HepG2 (cell line): ENCODE measurements at regions not wholly inside any gene's neighbourhood (a gene's known extent, or its start where the extent isn't known, plus 50 kb on each side); places are given as distances from the start of the nearest gene placed in this dataset.

ENCODE experiments used
- ATAC-seq: fragments of 200-7000 bp; cut with Tn5 transposase; 3 replicates; pipeline ENCODE4 v1.9.1; 2020; ENCODE audit warnings: mild to moderate bottlenecking, moderate library complexity
- BruUV-seq: library from RNA; stranded (reverse); fragments of 400-500 nt; replicated peaks from 2 replicates; lab custom pipeline; 2021; lab: Mats Ljungman, UMichigan
- CTCF ChIA-PET: fragments of 300-600 bp; formaldehyde crosslinking; extraction: SDS; loops from one replicate; lab custom pipeline; 2021; ENCODE audit warnings: low total read pairs, inconsistent platforms, low intra/inter-chr PET ratio; lab: Yijun Ruan, JAX
- POLR2A ChIA-PET: fragments of 350-600 bp; sonication (Branson Sonifier 250); formaldehyde crosslinking; loops from one replicate; lab custom pipeline; 2020; ENCODE audit warnings: antibody characterized with exemption, inconsistent platforms; lab: Yijun Ruan, JAX
- DNase-seq: peaks from one replicate; pipeline ENCODE4 v3.0.0-alpha.2; 2015; ENCODE audit warnings: low spot score
- FAIRE-seq: peaks from 3 replicates; lab custom pipeline; 2011; peaks lifted over from hg19 to GRCh38; lab: Jason Lieb, UNC
- H2AFZ ChIP-seq: one replicate; pipeline ENCODE4 v1.6.1; 2011; ENCODE audit warnings: low read length, inconsistent platforms
- H3K27ac ChIP-seq: fragments of 300-600 bp; 3 replicates; pipeline ENCODE4 v1.8.0; 2011; ENCODE audit warnings: mixed run types, mild to moderate bottlenecking, mixed read lengths, low read length, inconsistent platforms; ENCODE audit not compliant: insufficient read depth; ENCODE audit errors: extremely low read length
- H3K27me3 ChIP-seq, 2 experiments: fragments of 200-600 bp in 1 of 2; 2 replicates in 1 of 2; 3 replicates in 1 of 2; pipeline versions ENCODE4 v1.6.0 to v1.8.0; 2011; ENCODE audit warnings: low read length in 2 of 2, mild to moderate bottlenecking in 2 of 2, moderate library complexity in 2 of 2, inconsistent platforms in 1 of 2; ENCODE audit not compliant: insufficient read depth in 2 of 2, control insufficient read depth in 1 of 2
- H3K36me3 ChIP-seq, 2 experiments: fragments of 200-600 bp in 1 of 2; replicated peaks in 1 of 2; 2 replicates in 1 of 2; 3 replicates in 1 of 2; pipeline versions ENCODE4 v1.5.1 to v1.8.0; 2011; ENCODE audit warnings: low read length in 2 of 2, inconsistent platforms in 1 of 2; ENCODE audit not compliant: insufficient read depth in 2 of 2, control insufficient read depth in 1 of 2
- H3K4me1 ChIP-seq: 2 replicates; pipeline ENCODE4 v1.5.1; 2012; ENCODE audit warnings: low read length, inconsistent platforms; ENCODE audit not compliant: insufficient read depth
- H3K4me2 ChIP-seq: 2 replicates; pipeline ENCODE4 v1.6.0; 2011; ENCODE audit warnings: low read depth, low read length, inconsistent platforms
- H3K4me3 ChIP-seq, 3 experiments: fragments of 200-600 bp in 1 of 3; sonication (generic), shearing (Covaris generic) in 1 of 3; replicated peaks in 1 of 3; 2 replicates each; pipeline ENCODE4 v1.5.1; 2011 to 2016; ENCODE audit warnings: low read length in 3 of 3, inconsistent platforms in 2 of 3, low read depth in 2 of 3, mild to moderate bottlenecking in 2 of 3, control low read depth in 1 of 3, mixed read lengths in 1 of 3; ENCODE audit not compliant: insufficient read depth in 1 of 3
- H3K79me2 ChIP-seq: one replicate; pipeline ENCODE4 v1.6.1; 2011; ENCODE audit warnings: low read length, inconsistent platforms; ENCODE audit not compliant: insufficient read depth
- H3K9ac ChIP-seq: 2 replicates; pipeline ENCODE4 v1.6.0; 2011; ENCODE audit warnings: mild to moderate bottlenecking, low read depth, low read length, inconsistent platforms; ENCODE audit not compliant: insufficient read depth
- H3K9me3 ChIP-seq: 2 replicates; pipeline ENCODE4 v1.5.1; 2012; ENCODE audit warnings: mild to moderate bottlenecking, low read length
- H4K20me1 ChIP-seq: 2 replicates; pipeline ENCODE4 v1.6.0; 2011; ENCODE audit warnings: inconsistent platforms, mild to moderate bottlenecking, low read length, moderate library complexity; ENCODE audit not compliant: insufficient read depth
- ERF ChIP-seq: IDR thresholded peaks from 2 replicates; pipeline ENCODE4 v1.6.1; 2018; ENCODE audit warnings: missing biosample characterization, missing genetic modification reagents
- HNRNPH1 ChIP-seq: fragments of 200-400 bp; formaldehyde crosslinking; optimal IDR thresholded peaks from 2 replicates; pipeline ENCODE3; 2017; ENCODE audit warnings: mild to moderate bottlenecking, low read depth, low read length
- KLF13 ChIP-seq: sonication (generic); formaldehyde crosslinking; IDR thresholded peaks from 2 replicates; pipeline ENCODE4 v1.4.0; 2020; ENCODE audit warnings: mild to moderate bottlenecking, missing genetic modification reagents
- MXD4 ChIP-seq: IDR thresholded peaks from 2 replicates; pipeline ENCODE4 v1.6.1; 2016; ENCODE audit warnings: mild to moderate bottlenecking, missing biosample characterization, missing genetic modification reagents
- NFKBIZ ChIP-seq: IDR thresholded peaks from 2 replicates; pipeline ENCODE4 v1.6.1; 2018; ENCODE audit warnings: missing genetic modification reagents, missing compliant biosample characterization
- SNAPC2 ChIP-seq: sonication (generic); formaldehyde crosslinking; IDR thresholded peaks from 2 replicates; pipeline ENCODE4 v1.8.1; 2022; ENCODE audit warnings: mild to moderate bottlenecking, missing genetic modification reagents
- SSRP1 ChIP-seq: IDR thresholded peaks from 2 replicates; pipeline ENCODE4 v1.6.1; 2016; ENCODE audit warnings: control low read depth
- ZNF33A ChIP-seq: sonication (generic); formaldehyde crosslinking; IDR thresholded peaks from 2 replicates; pipeline ENCODE4 v1.5.1; 2020; ENCODE audit warnings: missing genetic modification reagents, mild to moderate bottlenecking, moderate library complexity, borderline replicate concordance
- ZNF557 ChIP-seq: sonication (generic); formaldehyde crosslinking; IDR thresholded peaks from 2 replicates; pipeline ENCODE4 v1.4.0; 2020; ENCODE audit warnings: missing genetic modification reagents
- ZNF660 ChIP-seq: sonication (generic); formaldehyde crosslinking; IDR thresholded peaks from 2 replicates; pipeline ENCODE4 v1.5.1; 2020; ENCODE audit warnings: mild to moderate bottlenecking, low read depth, missing genetic modification reagents, borderline replicate concordance
- ZNF7 ChIP-seq: IDR thresholded peaks from 2 replicates; pipeline ENCODE4 v1.6.1; 2016; ENCODE audit warnings: missing biosample characterization, missing genetic modification reagents
- ZSCAN29 ChIP-seq: sonication (generic); formaldehyde crosslinking; conservative IDR thresholded peaks from 2 replicates; pipeline ENCODE4 v1.4.0; 2020; ENCODE audit warnings: mild to moderate bottlenecking, missing genetic modification reagents
- WGBS: methylation state at CpG from one replicate; pipeline ENCODE4 v1.1.6; 2017; ENCODE audit warnings: low lambda C conversion rate; 5-methylcytosine and 5-hydroxymethylcytosine counted together
- in situ Hi-C: cut with HindIII; loops from 2 replicates; pipeline ENCODE4 v1.10.0; 2017; ENCODE audit warnings: low pct_unique_long_range_greater_than_20kb; ENCODE audit not compliant: extremely low pct_ligation_motif_present
- intact Hi-C: fragments of 100-400 bp; cut with micrococcal nuclease; formaldehyde crosslinking; loops from one replicate; pipeline ENCODE4 v1.10.0; 2022; ENCODE audit not compliant: unreplicated experiment
- TF ChIP-seq, protein P1 (sequence below): sonication (generic); formaldehyde crosslinking; IDR thresholded peaks from 2 replicates; pipeline ENCODE4 v1.9.0; 2021; ENCODE audit warnings: missing genetic modification reagents, borderline replicate concordance
- TF ChIP-seq, protein P2 (sequence below): sonication (generic); formaldehyde crosslinking; IDR thresholded peaks from 2 replicates; pipeline ENCODE4 v1.4.0; 2020; ENCODE audit warnings: missing genetic modification reagents
- TF ChIP-seq, protein P3 (sequence below): sonication (generic); formaldehyde crosslinking; conservative IDR thresholded peaks from 2 replicates; pipeline ENCODE4 v1.8.0; 2022; ENCODE audit warnings: missing genetic modification reagents
- TF ChIP-seq, protein P4 (sequence below): IDR thresholded peaks from 2 replicates; pipeline ENCODE4 v1.6.1; 2016
- TF ChIP-seq, protein P5 (sequence below): sonication (generic); formaldehyde crosslinking; IDR thresholded peaks from 2 replicates; pipeline ENCODE4 v1.8.0; 2022; ENCODE audit warnings: mild to moderate bottlenecking, missing genetic modification reagents

DNA sequence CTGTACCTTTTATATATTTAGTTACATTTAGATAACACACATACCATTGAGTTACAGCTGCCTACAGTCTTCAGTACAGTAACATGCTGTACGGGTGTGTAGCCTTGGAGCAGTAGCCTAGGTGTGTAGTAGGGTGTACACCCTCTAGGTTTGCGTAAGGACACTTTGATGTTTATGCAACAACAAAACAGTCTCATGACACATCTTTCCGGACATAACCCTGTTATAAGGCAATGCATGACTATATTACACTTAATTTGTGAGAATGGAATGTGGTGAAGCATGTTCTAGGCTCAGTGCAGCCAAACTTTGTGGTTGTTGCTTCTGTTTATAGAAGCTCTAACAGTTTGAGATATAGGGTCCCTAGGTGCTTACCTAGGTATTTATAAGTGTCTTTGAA is 65.4 kb downstream of the SPRY1 start (continued):
- TF ChIP-seq ZNF557 (CRISPR knock-in tag) = no peak
- TF ChIP-seq KLF13 (CRISPR knock-in tag) = no peak
- TF ChIP-seq, protein P1, sequence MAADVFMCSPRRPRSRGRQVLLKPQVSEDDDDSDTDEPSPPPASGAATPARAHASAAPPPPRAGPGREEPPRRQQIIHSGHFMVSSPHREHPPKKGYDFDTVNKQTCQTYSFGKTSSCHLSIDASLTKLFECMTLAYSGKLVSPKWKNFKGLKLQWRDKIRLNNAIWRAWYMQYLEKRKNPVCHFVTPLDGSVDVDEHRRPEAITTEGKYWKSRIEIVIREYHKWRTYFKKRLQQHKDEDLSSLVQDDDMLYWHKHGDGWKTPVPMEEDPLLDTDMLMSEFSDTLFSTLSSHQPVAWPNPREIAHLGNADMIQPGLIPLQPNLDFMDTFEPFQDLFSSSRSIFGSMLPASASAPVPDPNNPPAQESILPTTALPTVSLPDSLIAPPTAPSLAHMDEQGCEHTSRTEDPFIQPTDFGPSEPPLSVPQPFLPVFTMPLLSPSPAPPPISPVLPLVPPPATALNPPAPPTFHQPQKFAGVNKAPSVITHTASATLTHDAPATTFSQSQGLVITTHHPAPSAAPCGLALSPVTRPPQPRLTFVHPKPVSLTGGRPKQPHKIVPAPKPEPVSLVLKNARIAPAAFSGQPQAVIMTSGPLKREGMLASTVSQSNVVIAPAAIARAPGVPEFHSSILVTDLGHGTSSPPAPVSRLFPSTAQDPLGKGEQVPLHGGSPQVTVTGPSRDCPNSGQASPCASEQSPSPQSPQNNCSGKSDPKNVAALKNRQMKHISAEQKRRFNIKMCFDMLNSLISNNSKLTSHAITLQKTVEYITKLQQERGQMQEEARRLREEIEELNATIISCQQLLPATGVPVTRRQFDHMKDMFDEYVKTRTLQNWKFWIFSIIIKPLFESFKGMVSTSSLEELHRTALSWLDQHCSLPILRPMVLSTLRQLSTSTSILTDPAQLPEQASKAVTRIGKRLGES (CRISPR knock-in tag) = no peak
- no peak for TF ChIP-seq NFKBIZ (CRISPR knock-in tag)
- TF ChIP-seq, protein P2, sequence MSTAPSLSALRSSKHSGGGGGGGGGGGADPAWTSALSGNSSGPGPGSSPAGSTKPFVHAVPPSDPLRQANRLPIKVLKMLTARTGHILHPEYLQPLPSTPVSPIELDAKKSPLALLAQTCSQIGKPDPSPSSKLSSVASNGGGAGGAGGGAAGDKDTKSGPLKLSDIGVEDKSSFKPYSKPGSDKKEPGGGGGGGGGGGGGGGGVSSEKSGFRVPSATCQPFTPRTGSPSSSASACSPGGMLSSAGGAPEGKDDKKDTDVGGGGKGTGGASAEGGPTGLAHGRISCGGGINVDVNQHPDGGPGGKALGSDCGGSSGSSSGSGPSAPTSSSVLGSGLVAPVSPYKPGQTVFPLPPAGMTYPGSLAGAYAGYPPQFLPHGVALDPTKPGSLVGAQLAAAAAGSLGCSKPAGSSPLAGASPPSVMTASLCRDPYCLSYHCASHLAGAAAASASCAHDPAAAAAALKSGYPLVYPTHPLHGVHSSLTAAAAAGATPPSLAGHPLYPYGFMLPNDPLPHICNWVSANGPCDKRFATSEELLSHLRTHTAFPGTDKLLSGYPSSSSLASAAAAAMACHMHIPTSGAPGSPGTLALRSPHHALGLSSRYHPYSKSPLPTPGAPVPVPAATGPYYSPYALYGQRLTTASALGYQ = no peak
- TF ChIP-seq, protein P3, sequence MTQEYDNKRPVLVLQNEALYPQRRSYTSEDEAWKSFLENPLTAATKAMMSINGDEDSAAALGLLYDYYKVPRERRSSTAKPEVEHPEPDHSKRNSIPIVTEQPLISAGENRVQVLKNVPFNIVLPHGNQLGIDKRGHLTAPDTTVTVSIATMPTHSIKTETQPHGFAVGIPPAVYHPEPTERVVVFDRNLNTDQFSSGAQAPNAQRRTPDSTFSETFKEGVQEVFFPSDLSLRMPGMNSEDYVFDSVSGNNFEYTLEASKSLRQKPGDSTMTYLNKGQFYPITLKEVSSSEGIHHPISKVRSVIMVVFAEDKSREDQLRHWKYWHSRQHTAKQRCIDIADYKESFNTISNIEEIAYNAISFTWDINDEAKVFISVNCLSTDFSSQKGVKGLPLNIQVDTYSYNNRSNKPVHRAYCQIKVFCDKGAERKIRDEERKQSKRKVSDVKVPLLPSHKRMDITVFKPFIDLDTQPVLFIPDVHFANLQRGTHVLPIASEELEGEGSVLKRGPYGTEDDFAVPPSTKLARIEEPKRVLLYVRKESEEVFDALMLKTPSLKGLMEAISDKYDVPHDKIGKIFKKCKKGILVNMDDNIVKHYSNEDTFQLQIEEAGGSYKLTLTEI (CRISPR knock-in tag) = no peak
- no peak for TF ChIP-seq SSRP1 (CRISPR knock-in tag)

DNA sequence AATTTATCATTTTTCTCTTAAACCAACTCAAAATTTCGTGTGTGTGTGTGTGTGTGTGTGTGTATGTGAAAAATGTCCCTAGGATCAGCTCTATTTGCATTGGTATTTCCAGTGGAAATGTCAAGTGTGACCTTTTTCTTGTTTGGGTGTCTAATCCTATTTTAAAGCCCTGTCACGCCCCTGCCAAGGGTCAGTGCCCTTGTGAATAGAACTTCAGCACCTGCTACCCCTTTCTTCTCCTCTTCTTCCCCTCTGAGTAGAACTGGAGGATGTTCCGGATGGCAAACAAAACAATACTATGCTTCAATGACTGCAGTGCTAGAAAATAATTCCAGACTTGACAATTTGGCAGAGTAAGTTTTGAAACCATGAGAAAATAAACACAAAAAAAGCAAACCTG is 67.3 kb downstream of the SPRY1 start:
- FAIRE-seq (no peak), DNase-seq (no peak), ATAC-seq (no peak)
- H3K4me3 ChIP-seq = no peak overlapping the region
- no peaks in the 10 kb centered on the region for H3K27me3 ChIP-seq
- 70% methylated on average over 3 of the region's 3 CpGs for WGBS
- intact Hi-C loops (no loop called here), in situ Hi-C loops (no loop called here)
- ChIA-PET POLR2A (no interaction called here), CTCF (no interaction called here)
- H3K36me3 ChIP-seq = no peaks in the 10 kb centered on the region
- no peak overlapping the region for H3K27ac ChIP-seq
- H3K9ac ChIP-seq = no peak overlapping the region
- H3K9me3 ChIP-seq = no peaks in the 10 kb centered on the region
- 0 out of 2 replicates have a peak, but pooled peaks cover 4% of the 10 kb centered on the region for H3K4me1 ChIP-seq
- H2AFZ ChIP-seq = no peak overlapping the region
- BruUV-seq = no TSS peak
- no peaks in the 10 kb centered on the region for H3K79me2 ChIP-seq
- TF ChIP-seq SNAPC2 (CRISPR knock-in tag) = no peak
- TF ChIP-seq, protein P4, sequence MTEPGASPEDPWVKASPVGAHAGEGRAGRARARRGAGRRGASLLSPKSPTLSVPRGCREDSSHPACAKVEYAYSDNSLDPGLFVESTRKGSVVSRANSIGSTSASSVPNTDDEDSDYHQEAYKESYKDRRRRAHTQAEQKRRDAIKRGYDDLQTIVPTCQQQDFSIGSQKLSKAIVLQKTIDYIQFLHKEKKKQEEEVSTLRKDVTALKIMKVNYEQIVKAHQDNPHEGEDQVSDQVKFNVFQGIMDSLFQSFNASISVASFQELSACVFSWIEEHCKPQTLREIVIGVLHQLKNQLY (CRISPR knock-in tag) = no peak
- no peak for TF ChIP-seq MXD4 (CRISPR knock-in tag)
- TF ChIP-seq, protein P5, sequence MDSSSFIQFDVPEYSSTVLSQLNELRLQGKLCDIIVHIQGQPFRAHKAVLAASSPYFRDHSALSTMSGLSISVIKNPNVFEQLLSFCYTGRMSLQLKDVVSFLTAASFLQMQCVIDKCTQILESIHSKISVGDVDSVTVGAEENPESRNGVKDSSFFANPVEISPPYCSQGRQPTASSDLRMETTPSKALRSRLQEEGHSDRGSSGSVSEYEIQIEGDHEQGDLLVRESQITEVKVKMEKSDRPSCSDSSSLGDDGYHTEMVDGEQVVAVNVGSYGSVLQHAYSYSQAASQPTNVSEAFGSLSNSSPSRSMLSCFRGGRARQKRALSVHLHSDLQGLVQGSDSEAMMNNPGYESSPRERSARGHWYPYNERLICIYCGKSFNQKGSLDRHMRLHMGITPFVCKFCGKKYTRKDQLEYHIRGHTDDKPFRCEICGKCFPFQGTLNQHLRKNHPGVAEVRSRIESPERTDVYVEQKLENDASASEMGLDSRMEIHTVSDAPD (CRISPR knock-in tag) = no peak
- TF ChIP-seq ERF (CRISPR knock-in tag) = no peak
- no peak for TF ChIP-seq ZSCAN29
- no peak for TF ChIP-seq ZNF660 (CRISPR knock-in tag)
- no peak for TF ChIP-seq ZNF7 (CRISPR knock-in tag)
- TF ChIP-seq ZNF33A (CRISPR knock-in tag) = no peak
- no peak for TF ChIP-seq HNRNPH1
- H4K20me1 ChIP-seq = no peaks in the 10 kb centered on the region
- no peak overlapping the region for H3K4me2 ChIP-seq
